ENCODE measurements at regions not wholly inside any gene's neighbourhood (a gene's known extent, or its start where the extent isn't known, plus 50 kb on each side); places are given as distances from the start of the nearest gene placed in this dataset.

- DNase-seq (ENCODE audit: low spot score): no peak
Measured at GRCh38 chr17:77364941-77365583, 224.3 kb downstream of the SEC14L1 start.

- DNase-seq (ENCODE audit: low spot score): no peak
Measured at GRCh38 chr17:77365584-77366186, 224.9 kb downstream of the SEC14L1 start.

- no peak for DNase-seq (ENCODE audit: low spot score)
Measured at GRCh38 chr17:77366206-77366557, 225.4 kb downstream of the SEC14L1 start.

GRCh38 chr17:77366558-77367245 lies 225.9 kb downstream of the SEC14L1 start:
- no peak for DNase-seq (ENCODE audit: low spot score)

DNA sequence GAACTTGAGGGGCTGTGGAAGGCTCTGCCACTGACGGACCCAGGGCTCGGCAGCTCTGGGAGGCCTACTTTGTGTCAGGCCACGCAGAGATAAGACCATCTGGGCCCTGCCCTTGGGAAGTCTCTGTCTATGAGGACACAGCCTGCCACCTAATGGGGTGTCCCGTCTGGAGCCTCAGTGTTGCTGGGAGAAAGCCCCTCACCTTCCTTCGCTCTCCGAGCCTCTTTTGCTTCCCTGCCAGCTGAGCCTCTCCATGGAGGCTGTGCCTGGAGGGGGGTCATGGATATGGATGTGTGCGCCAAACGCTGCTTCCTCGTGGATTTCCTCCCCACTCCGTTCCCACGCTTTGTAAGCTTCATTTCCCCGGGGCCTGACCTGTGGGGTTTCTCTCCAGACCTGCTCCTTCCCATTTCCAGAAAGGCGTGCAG lies 228.8 kb downstream of the SEC14L1 start:
- DNase-seq (ENCODE audit: low spot score): no peak

DNA sequence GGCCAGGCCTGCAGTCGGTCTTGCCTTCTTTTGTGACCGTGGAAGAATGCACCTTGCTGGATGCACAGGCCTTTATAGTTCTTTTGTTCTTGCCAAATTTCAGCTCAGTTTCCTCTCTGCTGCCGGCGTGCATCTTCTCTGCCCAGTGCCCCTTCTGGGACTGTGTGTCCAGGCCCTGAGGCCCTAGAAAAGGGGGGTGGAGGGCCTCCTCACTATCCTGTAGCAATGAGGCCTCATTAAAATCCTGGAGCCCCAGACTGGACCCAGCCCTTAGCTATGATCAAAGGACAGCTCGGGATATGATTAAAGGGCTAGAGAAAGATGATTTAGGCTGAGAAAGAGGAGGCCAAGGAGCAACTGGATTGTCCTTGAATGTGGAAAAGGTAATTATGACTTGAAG lies 229.8 kb downstream of the SEC14L1 start:
- no peak for DNase-seq (ENCODE audit: low spot score)

- DNase-seq (ENCODE audit: low spot score): no peak
Measured at GRCh38 chr17:77371117-77371887, 230.5 kb downstream of the SEC14L1 start.

DNA sequence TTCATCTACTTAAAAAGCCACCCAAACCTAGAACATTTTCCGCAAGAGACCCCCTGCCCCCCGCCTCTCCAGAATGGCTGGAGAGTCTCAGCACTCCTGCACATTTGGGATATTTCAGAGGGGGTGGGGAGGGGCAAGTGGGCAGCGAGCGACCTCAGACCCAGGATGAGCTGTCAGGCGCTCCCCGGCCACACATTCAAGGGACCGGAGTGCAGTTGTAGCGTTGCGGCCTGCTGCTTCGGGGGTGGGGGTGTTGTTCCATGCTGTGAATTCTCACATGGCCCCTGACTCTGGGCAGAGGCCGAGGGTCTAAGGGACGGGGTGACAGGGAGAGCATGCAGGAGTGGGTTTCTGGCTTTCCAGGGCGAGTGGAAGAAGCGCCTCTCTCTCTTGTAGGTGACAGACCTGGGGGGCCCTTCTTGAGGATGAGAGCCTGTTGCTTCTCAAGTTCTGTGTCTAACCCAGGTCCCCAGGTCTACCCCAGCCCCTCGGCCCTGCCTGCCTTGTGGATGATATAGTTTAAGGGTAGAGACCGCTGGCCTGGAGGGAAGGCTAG lies 231.2 kb downstream of the SEC14L1 start:
- DNase-seq (ENCODE audit: low spot score): no peak

DNA sequence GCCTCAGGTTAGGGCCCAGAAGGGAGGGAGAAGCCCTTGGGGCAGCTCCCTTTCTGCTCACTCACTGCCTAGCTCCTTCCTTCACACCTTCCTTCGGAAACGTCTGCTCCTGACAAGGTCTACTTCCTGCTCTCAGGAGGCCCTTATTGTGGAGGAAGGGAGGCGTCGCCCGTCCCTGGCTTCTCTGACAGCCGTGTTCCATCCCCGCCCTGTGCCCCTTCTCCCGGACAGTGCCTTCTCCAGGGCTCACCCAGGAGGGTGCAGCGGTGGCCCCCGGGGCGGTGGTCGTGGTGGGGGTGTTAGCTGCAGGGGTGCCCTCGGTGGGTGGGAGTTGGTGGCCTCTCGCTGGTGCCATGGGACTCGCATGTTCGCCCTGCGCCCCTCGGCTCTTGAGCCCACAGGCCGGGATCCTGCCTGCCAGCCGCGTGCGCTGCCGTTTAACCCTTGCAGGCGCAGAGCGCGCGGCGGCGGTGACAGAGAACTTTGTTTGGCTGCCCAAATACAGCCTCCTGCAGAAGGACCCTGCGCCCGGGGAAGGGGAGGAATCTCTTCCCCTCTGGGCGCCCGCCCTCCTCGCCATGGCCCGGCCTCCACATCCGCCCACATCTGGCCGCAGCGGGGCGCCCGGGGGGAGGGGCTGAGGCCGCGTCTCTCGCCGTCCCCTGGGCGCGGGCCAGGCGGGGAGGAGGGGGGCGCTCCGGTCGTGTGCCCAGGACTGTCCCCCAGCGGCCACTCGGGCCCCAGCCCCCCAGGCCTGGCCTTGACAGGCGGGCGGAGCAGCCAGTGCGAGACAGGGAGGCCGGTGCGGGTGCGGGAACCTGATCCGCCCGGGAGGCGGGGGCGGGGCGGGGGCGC lies 231.9 kb downstream of the SEC14L1 start:
- DNase-seq (ENCODE audit: low spot score): peak; percentile 89

DNA sequence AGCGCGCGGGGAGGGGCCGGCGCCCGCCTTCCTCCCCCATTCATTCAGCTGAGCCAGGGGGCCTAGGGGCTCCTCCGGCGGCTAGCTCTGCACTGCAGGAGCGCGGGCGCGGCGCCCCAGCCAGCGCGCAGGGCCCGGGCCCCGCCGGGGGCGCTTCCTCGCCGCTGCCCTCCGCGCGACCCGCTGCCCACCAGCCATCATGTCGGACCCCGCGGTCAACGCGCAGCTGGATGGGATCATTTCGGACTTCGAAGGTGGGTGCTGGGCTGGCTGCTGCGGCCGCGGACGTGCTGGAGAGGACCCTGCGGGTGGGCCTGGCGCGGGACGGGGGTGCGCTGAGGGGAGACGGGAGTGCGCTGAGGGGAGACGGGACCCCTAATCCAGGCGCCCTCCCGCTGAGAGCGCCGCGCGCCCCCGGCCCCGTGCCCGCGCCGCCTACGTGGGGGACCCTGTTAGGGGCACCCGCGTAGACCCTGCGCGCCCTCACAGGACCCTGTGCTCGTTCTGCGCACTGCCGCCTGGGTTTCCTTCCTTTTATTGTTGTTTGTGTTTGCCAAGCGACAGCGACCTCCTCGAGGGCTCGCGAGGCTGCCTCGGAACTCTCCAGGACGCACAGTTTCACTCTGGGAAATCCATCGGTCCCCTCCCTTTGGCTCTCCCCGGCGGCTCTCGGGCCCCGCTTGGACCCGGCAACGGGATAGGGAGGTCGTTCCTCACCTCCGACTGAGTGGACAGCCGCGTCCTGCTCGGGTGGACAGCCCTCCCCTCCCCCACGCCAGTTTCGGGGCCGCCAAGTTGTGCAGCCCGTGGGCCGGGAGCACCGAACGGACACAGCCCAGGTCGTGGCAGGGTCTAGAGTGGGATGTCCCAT lies 232.8 kb downstream of the SEC14L1 start:
- no peak for DNase-seq (ENCODE audit: low spot score)

GRCh38 chr17:77374170-77374936 lies 233.6 kb downstream of the SEC14L1 start:
- peak; percentile 96 for DNase-seq (ENCODE audit: low spot score)

GRCh38 chr17:77375108-77375916 lies 234.5 kb downstream of the SEC14L1 start:
- no peak for DNase-seq (ENCODE audit: low spot score)

DNA sequence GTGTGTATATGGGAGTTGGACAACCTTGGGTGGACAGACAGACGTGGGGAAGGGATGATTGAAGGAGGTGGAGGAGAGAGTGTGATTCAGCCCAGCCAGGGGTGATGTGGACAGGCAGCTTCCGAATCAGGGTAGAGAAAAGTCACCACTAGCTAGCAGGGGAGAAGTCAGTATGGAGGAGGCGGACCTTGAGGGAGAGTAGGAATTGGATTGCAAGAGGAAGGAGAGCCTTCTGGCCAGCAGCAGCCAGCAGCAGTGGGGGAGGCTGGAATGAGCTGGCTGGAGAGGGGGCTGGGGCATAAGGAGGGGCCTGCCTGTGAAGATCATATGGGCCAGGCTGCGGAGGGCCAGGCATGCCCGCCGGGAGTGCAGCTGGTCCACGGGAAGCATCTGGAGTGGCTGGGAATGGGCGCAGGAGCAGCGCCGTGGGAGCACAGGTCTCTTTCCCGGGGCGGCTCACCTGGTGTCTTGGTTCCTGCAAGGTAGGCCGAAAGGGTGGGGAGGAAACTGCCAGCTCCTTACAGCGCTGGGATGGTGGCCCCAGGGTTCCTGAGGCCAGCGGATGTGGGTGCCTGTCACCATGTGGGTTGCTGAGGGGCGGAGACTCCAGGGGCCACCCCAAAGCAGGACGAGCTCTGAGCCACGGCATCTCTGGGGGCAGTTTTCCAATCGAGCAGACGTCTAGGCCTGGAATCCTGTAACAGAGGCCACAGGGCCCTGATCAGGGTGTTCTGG lies 235.3 kb downstream of the SEC14L1 start:
- no peak for DNase-seq (ENCODE audit: low spot score)

GRCh38 chr17:77376795-77377709 lies 236.3 kb downstream of the SEC14L1 start:
- DNase-seq (ENCODE audit: low spot score): no peak

- DNase-seq (ENCODE audit: low spot score): no peak
Measured at GRCh38 chr17:77377710-77378235, 237.0 kb downstream of the SEC14L1 start.

- DNase-seq (ENCODE audit: low spot score): no peak
Measured at GRCh38 chr17:77378318-77379064, 237.7 kb downstream of the SEC14L1 start.

Data from HuH-7 (cell line).